Mesodermal cell (in vitro differentiated cells): ENCODE measurements at regions not wholly inside any gene's neighbourhood (a gene's known extent, or its start where the extent isn't known, plus 50 kb on each side); places are given as distances from the start of the nearest gene placed in this dataset.

ENCODE experiments used
- H3K27ac ChIP-seq: 2 replicates; pipeline ENCODE4 v1.7.0; 2013; ENCODE audit warnings: mild to moderate bottlenecking, low read depth, low read length, moderate library complexity; ENCODE audit not compliant: severe bottlenecking
- H3K36me3 ChIP-seq: 2 replicates; pipeline ENCODE4 v1.7.1; 2013; ENCODE audit warnings: mild to moderate bottlenecking, low read length, moderate library complexity; ENCODE audit not compliant: control insufficient read depth, insufficient read depth
- H3K4me1 ChIP-seq: one replicate; pipeline ENCODE4 v1.7.1; 2013; ENCODE audit warnings: mild to moderate bottlenecking, low read length; ENCODE audit not compliant: insufficient read depth, control insufficient read depth, poor library complexity, severe bottlenecking
- H3K4me3 ChIP-seq: 2 replicates; pipeline ENCODE4 v1.7.0; 2013; ENCODE audit warnings: low read length, control low read depth, mild to moderate bottlenecking; ENCODE audit not compliant: insufficient read depth, poor library complexity, severe bottlenecking; ENCODE audit errors: extremely low read depth
- H3K9me3 ChIP-seq: 2 replicates; pipeline ENCODE4 v1.7.1; 2013; ENCODE audit warnings: mild to moderate bottlenecking, low read length, moderate library complexity; ENCODE audit not compliant: control insufficient read depth
- WGBS, 2 experiments: methylation state at CpG; one replicate each; pipeline ENCODE4 v1.1.5; 2013; ENCODE audit warnings: missing lambda C conversion rate in 2 of 2; ENCODE audit not compliant: insufficient coverage in 2 of 2; 5-methylcytosine and 5-hydroxymethylcytosine counted together

- no peak overlapping the region for H3K27ac ChIP-seq
- H3K4me3 ChIP-seq: no peak overlapping the region
- no CpG with 5 or more reads among the region's 3 CpGs for WGBS, 2 experiments
These were observed 238.0 kb downstream of the UBE2E3 start for GRCh38 chr2:181218401-181218821.

GRCh38 chr2:181223234-181223633 lies 234.0 kb upstream of the ITGA4 start:
- WGBS, 2 experiments: 100% methylated on average over 1 of the region's 2 CpGs; no CpG with 5 or more reads in 1 of the 2 experiments
- no peaks in the 10 kb centered on the region for H3K36me3 ChIP-seq
- no peaks in the 10 kb centered on the region for H3K4me1 ChIP-seq
- no peaks in the 10 kb centered on the region for H3K9me3 ChIP-seq
- H3K27ac ChIP-seq: no peak overlapping the region
- H3K4me3 ChIP-seq: no peak overlapping the region

More at GRCh38 chr2:181218401-181218821, 238.0 kb downstream of the UBE2E3 start:
- no peaks in the 10 kb centered on the region for H3K36me3 ChIP-seq
- no peaks in the 10 kb centered on the region for H3K4me1 ChIP-seq
- no peaks in the 10 kb centered on the region for H3K9me3 ChIP-seq

DNA sequence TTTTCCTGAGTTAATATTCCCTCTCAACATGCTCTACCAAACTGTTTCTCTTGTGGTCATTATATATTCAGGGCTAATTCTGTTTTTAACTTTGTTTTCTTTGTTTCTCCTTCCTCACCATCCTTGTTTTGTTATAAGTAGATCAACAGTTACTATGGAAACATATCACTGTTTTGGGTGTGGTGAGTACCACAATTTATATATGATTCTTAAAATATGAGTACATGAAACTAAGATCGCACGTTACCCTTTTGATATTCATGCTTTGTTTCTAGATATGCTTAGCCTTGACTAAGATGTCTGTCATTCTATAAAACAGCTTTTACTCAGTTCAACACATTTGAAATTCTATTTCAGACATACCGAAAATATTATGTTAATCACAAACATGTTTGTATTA lies 232.3 kb upstream of the ITGA4 start:
- no peak overlapping the region for H3K27ac ChIP-seq
- H3K4me1 ChIP-seq: no peaks in the 10 kb centered on the region
- no peaks in the 10 kb centered on the region for H3K36me3 ChIP-seq
- H3K4me3 ChIP-seq: no peak overlapping the region
- no peaks in the 10 kb centered on the region for H3K9me3 ChIP-seq
- WGBS, 2 experiments: no CpG with 5 or more reads among the region's 3 CpGs

DNA sequence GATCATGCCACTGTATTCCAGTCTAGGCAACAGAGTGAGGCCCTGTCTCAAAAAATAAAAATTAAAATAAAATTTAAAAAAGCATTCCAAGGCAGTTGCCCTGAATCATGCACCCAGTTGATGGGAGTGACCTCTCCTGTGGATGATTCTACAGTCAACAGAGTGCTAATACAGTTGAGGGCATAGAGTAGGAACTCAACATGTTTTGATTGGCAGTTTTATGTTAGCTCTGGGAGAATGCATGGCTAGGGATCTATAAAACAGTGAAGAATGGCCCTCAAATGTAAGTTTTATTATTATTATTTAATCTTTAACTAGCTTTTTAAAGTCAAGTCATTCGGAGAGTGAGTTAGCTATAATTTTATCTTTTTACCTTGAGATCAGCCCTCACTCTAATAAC lies 228.5 kb upstream of the ITGA4 start:
- Histone ChIP-seq H3K36me3 (no peaks in the 10 kb centered on the region), H3K27ac (no peak overlapping the region), H3K4me1 (no peaks in the 10 kb centered on the region), H3K9me3 (no peaks in the 10 kb centered on the region), H3K4me3 (no peak overlapping the region)
- no CpG with 5 or more reads among the region's 1 CpG for WGBS, 2 experiments

DNA sequence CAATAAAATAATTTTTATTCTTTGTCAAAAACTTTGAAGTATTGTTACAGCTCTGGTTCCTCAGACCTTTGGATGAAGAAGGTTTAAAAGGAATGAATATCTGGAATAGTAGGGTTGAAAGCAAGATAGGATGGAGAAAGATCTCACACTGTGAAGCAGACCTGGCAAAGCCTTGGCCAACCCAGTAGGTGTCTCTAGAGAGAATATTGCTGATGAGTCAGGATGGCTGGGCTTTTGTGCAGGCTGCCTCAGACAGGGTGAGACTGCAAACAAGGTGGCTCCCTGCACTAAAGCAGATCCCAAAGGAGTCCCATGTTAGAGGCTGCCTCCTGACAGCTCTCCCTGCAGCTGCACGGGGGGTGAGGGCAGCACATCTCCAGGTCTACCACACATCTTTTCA lies 226.0 kb upstream of the ITGA4 start:
- Histone ChIP-seq H3K4me1 (no peaks in the 10 kb centered on the region), H3K36me3 (no peaks in the 10 kb centered on the region)
- 80% methylated on average over 1 of the region's 1 CpG; no CpG with 5 or more reads in 1 of the 2 experiments for whole genome bisulfite sequencing, 2 experiments

DNA sequence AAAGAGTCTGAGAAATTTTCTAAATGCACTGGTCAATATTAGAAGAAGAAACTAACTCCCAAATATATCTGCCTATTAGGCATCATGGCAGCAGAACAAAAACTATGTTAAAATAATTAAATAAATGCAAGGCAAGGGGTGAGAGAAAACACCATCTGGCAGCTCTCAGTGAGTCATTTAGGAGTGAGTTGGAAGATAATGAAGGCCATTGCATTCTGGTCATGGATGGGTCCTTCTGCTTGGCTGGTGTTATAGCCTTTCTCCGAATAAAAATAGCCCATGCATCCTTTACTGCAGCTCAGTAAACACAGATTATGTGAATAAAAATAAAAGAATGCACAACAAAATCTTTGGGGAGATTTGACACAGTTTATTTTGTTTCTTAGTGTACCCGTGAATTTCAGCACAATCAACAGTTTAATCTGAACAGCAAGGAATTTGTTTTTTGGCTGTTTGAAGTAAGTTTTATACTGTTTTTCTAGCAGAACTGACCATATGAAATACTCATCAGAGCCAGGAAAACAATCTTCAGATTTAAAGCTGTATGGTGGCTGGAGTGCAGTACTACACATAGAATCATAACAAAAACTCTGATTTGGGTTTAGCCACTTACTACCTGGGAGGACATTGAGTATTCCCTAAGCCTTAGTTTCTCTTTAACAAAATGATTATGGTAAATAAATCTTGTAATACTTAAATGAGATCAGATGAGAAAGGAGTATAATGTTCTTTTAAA lies 225.1 kb upstream of the ITGA4 start:
- Histone ChIP-seq H3K9me3 (no peaks in the 10 kb centered on the region), H3K4me1 (no peaks in the 10 kb centered on the region), H3K4me3 (no peak overlapping the region), H3K27ac (no peak overlapping the region), H3K36me3 (no peaks in the 10 kb centered on the region)
- WGBS, 2 experiments: no CpG with 5 or more reads among the region's 2 CpGs

More for the DNA sequence above, 226.0 kb upstream of the ITGA4 start:
- no peak overlapping the region for H3K4me3 ChIP-seq
- H3K9me3 ChIP-seq: no peaks in the 10 kb centered on the region
- H3K27ac ChIP-seq: no peak overlapping the region

DNA sequence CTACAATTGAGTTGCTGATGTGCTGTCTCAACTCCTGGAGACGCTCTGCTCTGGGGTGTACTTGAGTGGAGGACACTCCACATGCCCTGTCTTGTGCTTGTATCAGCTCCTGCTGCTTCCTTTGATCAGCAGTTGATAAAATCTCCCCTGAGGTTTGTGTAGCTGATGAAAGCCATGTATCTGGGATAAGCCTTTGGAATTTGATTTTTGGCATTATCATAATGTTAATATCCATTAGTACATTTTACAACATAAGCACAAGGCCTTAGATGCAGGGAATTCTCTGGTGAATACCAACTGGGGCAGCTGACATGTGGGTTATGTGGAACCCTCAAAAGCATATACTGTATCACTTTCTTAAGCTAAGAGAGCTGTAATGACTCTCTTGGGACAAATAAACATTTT lies 222.7 kb upstream of the ITGA4 start:
- Histone ChIP-seq H3K4me1 (no peaks in the 10 kb centered on the region), H3K27ac (no peak overlapping the region), H3K36me3 (no peaks in the 10 kb centered on the region), H3K4me3 (no peak overlapping the region), H3K9me3 (no peaks in the 10 kb centered on the region)
- 50 to 83% methylated on average over 1 of the region's 1 CpG for WGBS, 2 experiments

DNA sequence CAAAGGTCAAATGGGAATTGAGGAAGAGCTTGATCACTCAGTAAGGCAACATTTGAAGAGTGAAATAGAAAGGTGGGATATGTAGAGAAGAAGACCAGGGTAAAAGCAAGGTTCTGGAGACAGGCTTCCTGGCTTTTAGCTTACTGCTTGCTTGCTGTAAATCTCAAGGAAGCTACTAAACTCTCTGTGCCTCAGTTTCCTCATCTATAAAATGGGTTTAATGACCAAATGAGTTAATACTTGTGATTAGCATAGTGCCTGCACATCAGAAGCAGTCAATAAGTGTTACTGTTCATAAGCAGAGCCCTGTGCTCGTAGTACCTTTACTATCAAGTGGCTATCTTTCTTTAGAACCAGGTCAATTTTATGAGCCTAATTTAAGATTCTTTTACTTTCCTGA lies 222.2 kb upstream of the ITGA4 start:
- WGBS, 2 experiments: 100% methylated on average over 1 of the region's 1 CpG
- Histone ChIP-seq H3K27ac (no peak overlapping the region), H3K9me3 (no peaks in the 10 kb centered on the region), H3K36me3 (no peaks in the 10 kb centered on the region), H3K4me1 (no peaks in the 10 kb centered on the region), H3K4me3 (no peak overlapping the region)

DNA sequence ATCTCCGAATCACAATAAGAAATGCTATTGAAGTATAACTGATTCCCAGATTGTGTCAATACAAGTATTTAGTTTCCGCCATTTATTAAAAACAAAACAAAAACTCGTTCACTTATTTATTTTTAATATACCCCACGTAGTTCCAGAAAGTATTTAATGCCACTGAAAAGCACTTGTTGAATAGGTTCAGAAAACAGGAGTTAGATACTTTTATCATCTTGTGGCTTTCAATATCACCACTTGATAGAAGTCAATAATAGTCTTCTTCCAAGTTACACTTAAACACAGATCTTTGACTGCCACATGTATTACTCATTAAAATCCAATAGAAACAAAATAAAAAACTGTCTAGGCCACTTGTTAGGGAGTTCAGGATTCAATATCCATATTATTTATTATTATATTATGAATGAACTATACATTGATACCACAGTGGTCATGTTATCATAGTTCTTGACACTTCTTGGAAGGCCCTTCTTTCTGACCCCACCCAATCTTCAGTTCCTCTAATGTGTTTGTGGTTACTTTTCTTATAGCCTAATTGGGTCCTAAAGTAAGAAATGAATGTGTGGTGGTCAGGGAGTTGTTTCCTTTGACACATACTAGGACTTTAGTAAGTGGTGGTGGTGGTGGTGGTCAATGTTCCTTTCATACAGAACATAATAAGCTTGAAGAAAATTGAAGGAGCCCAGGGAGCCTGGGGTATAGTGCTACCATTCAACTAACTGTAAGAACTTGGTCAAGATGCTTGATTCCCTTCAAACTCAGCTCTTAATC lies 221.3 kb upstream of the ITGA4 start:
- Histone ChIP-seq H3K4me3 (no peak overlapping the region), H3K27ac (no peak overlapping the region), H3K9me3 (no peaks in the 10 kb centered on the region), H3K36me3 (no peaks in the 10 kb centered on the region), H3K4me1 (no peaks in the 10 kb centered on the region)
- WGBS, 2 experiments: no CpG with 5 or more reads among the region's 4 CpGs

DNA sequence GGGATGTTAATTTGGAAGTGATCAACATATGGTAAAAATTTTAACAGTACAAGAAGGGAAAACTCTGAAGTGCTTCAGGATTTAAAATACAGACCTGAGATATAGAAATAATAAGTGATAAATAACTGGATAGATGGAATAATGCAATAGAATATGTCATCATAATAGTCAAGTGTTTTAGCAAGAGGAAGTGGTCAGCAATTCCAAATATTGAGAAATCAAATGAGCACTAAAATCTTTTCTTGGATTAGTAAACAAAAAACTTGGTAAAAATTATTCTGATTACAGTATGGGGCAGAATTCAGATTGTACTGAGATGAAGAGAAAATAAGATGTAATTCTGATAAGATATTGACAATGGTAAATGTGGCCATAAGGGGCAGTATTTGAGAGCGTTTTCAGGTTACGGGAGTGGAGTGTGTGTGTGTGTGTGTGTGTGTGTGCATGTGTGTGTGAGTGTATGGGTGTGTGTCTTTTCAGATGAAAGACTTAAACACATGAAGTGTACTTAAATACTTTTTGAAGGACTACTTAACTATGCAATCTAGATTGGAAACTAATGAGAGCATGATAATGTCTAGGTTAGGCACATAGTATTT lies 217.9 kb upstream of the ITGA4 start:
- 60 to 82% methylated on average over 2 of the region's 2 CpGs for WGBS, 2 experiments
- Histone ChIP-seq H3K36me3 (no peaks in the 10 kb centered on the region), H3K4me3 (no peak overlapping the region), H3K27ac (no peak overlapping the region), H3K4me1 (no peaks in the 10 kb centered on the region), H3K9me3 (no peaks in the 10 kb centered on the region)
